HepG2 (cell line): ENCODE measurements at regions not wholly inside any gene's neighbourhood (a gene's known extent, or its start where the extent isn't known, plus 50 kb on each side); places are given as distances from the start of the nearest gene placed in this dataset.

ENCODE experiments used
- ETS1 ChIP-seq: sonication (generic); formaldehyde crosslinking; IDR thresholded peaks from 2 replicates; pipeline ENCODE4 v1.4.0; 2020; ENCODE audit warnings: missing genetic modification reagents
- HNRNPUL1 ChIP-seq: fragments of 200-400 bp; formaldehyde crosslinking; IDR thresholded peaks from 2 replicates; pipeline ENCODE4 v1.6.1; 2017; ENCODE audit warnings: low read depth, mild to moderate bottlenecking, low read length, moderate library complexity
- KLF16 ChIP-seq, 2 experiments: sonication (generic) in 1 of 2; formaldehyde crosslinking in 1 of 2; IDR thresholded peaks; 2 replicates each; pipeline versions ENCODE4 v1.6.1 to v1.8.0; 2016 to 2023; ENCODE audit warnings: missing genetic modification reagents in 2 of 2, missing compliant biosample characterization in 1 of 2
- NCOA1 ChIP-seq: sonication (generic); formaldehyde crosslinking; IDR thresholded peaks from 2 replicates; pipeline ENCODE4 v1.9.0; 2021; ENCODE audit warnings: missing genetic modification reagents
- PATZ1 ChIP-seq: sonication (generic); formaldehyde crosslinking; IDR thresholded peaks from 2 replicates; pipeline ENCODE4 v1.4.0; 2020; ENCODE audit warnings: missing genetic modification reagents
- PCBP1 ChIP-seq: fragments of 200-400 bp; formaldehyde crosslinking; IDR thresholded peaks from 2 replicates; pipeline ENCODE4 v1.6.1; 2017; ENCODE audit warnings: mild to moderate bottlenecking, low read depth, low read length, borderline replicate concordance
- SMAD1 ChIP-seq: sonication (generic); formaldehyde crosslinking; IDR thresholded peaks from 2 replicates; pipeline ENCODE4 v1.4.0; 2020; ENCODE audit warnings: missing genetic modification reagents, low read depth, mild to moderate bottlenecking, borderline replicate concordance
- SNAPC4 ChIP-seq: sonication (generic); formaldehyde crosslinking; IDR thresholded peaks from 2 replicates; pipeline ENCODE4 v1.4.0; 2020; ENCODE audit warnings: mild to moderate bottlenecking, missing genetic modification reagents
- ZBTB25 ChIP-seq: IDR thresholded peaks from 2 replicates; pipeline ENCODE4 v1.6.1; 2018; ENCODE audit warnings: missing genetic modification reagents
- ZFP36L1 ChIP-seq: sonication (generic); formaldehyde crosslinking; IDR thresholded peaks from 2 replicates; pipeline ENCODE4 v1.8.0; 2022; ENCODE audit warnings: mild to moderate bottlenecking, missing genetic modification reagents, moderate library complexity
- ZHX1 ChIP-seq: sonication (generic); formaldehyde crosslinking; IDR thresholded peaks from 2 replicates; pipeline ENCODE4 v1.8.1; 2022; ENCODE audit warnings: low read depth, mild to moderate bottlenecking, missing genetic modification reagents
- ZNF709 ChIP-seq: sonication (generic); formaldehyde crosslinking; IDR thresholded peaks from 2 replicates; pipeline ENCODE4 v1.5.0; 2020; ENCODE audit warnings: mild to moderate bottlenecking, missing genetic modification reagents
- TF ChIP-seq, protein P1 (sequence below): sonication (generic); formaldehyde crosslinking; IDR thresholded peaks from 2 replicates; pipeline ENCODE4 v1.4.0; 2020; ENCODE audit warnings: low read depth, missing genetic modification reagents

DNA sequence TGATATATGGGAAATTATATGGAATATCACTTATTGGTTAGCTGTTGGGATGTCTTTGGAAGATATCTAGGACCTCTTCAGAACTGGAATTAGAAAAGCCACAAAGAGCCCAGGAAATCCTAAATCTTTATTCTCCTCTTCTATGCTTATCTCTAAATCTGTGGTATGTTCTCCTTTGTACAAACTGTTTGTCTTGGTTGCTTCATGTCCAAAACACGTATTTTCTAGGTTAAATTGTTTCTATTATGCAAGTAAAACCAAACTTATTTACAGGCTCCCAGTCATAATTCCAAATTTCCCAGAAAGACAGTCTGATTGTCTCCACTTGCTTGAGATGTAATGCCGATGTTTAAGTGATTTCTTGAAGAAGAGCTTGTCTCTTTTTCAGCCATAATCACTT, 650.9 kb downstream of the CDH11 start (continued):
- TF ChIP-seq, protein P1, sequence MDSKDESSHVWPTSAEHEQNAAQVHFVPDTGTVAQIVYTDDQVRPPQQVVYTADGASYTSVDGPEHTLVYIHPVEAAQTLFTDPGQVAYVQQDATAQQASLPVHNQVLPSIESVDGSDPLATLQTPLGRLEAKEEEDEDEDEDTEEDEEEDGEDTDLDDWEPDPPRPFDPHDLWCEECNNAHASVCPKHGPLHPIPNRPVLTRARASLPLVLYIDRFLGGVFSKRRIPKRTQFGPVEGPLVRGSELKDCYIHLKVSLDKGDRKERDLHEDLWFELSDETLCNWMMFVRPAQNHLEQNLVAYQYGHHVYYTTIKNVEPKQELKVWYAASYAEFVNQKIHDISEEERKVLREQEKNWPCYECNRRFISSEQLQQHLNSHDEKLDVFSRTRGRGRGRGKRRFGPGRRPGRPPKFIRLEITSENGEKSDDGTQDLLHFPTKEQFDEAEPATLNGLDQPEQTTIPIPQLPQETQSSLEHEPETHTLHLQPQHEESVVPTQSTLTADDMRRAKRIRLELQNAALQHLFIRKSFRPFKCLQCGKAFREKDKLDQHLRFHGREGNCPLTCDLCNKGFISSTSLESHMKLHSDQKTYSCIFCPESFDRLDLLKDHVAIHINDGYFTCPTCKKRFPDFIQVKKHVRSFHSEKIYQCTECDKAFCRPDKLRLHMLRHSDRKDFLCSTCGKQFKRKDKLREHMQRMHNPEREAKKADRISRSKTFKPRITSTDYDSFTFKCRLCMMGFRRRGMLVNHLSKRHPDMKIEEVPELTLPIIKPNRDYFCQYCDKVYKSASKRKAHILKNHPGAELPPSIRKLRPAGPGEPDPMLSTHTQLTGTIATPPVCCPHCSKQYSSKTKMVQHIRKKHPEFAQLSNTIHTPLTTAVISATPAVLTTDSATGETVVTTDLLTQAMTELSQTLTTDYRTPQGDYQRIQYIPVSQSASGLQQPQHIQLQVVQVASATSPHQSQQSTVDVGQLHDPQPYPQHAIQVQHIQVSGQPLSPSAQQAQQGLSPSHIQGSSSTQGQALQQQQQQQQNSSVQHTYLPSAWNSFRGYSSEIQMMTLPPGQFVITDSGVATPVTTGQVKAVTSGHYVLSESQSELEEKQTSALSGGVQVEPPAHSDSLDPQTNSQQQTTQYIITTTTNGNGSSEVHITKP (CRISPR knock-in tag) = no peak
- TF ChIP-seq HNRNPUL1 (no peak), NCOA1 (CRISPR knock-in tag) (no peak), SMAD1 (CRISPR knock-in tag) (no peak), ZBTB25 (CRISPR knock-in tag) (no peak), ZFP36L1 (CRISPR knock-in tag) (no peak), ETS1 (CRISPR knock-in tag) (no peak), ZNF709 (CRISPR knock-in tag) (no peak), ZHX1 (no peak), KLF16 (CRISPR knock-in tag; IDR thresholded peaks at IDR 0.05) (no peak), PCBP1 (no peak), SNAPC4 (CRISPR knock-in tag) (no peak), PATZ1 (CRISPR knock-in tag) (no peak)
- TF ChIP-seq, all 625 proteins: peak for 0
